CD4-positive, alpha-beta memory T cell (primary cell): ENCODE measurements at regions not wholly inside any gene's neighbourhood (a gene's known extent, or its start where the extent isn't known, plus 50 kb on each side); places are given as distances from the start of the nearest gene placed in this dataset.

Source experiments
- CTCF ChIA-PET: fragments of 350-600 bp; sonication (Branson Sonifier 250); formaldehyde crosslinking; loops from one replicate; lab custom pipeline; 2021; ENCODE audit warnings: inconsistent platforms; ENCODE audit not compliant: partially characterized antibody; lab: Charles Lee
- POLR2A ChIA-PET: fragments of 350-600 bp; sonication (Branson Sonifier 250); formaldehyde crosslinking; loops from one replicate; lab custom pipeline; 2021; ENCODE audit not compliant: partially characterized antibody; lab: Charles Lee
- DNase-seq, 5 donors: peaks; one replicate each; pipeline versions ENCODE4 v3.0.0 to v3.0.0-alpha.2; 2020 to 2022; ENCODE audit warnings: mixed read lengths in 1 of 5
- H3K27ac ChIP-seq: one replicate; pipeline ENCODE4 v1.7.0; 2013; ENCODE audit warnings: low read depth, low read length
- H3K27me3 ChIP-seq: 2 replicates; pipeline ENCODE4 v1.7.0; 2013; ENCODE audit warnings: mild to moderate bottlenecking, low read length, moderate library complexity; ENCODE audit not compliant: insufficient read depth
- H3K36me3 ChIP-seq: 2 replicates; pipeline ENCODE4 v1.7.0; 2013; ENCODE audit warnings: mild to moderate bottlenecking, low read length, moderate library complexity; ENCODE audit not compliant: insufficient read depth
- H3K4me1 ChIP-seq: 2 replicates; pipeline ENCODE4 v1.7.0; 2013; ENCODE audit warnings: mild to moderate bottlenecking, low read length, moderate library complexity; ENCODE audit not compliant: insufficient read depth
- H3K4me3 ChIP-seq, 2 donors: one replicate each; pipeline ENCODE4 v1.7.0; 2013; ENCODE audit warnings: low read length in 2 of 2, mild to moderate bottlenecking in 1 of 2
- H3K9me3 ChIP-seq, 2 donors: one replicate each; pipeline ENCODE4 v1.7.0; 2013; ENCODE audit warnings: low read length in 2 of 2, control low read depth in 1 of 2; ENCODE audit not compliant: control insufficient read depth in 1 of 2
- H3K27ac Mint-ChIP-seq, 7 donors: one replicate each; pipeline ENCODE4 v1.8.0; 2020 to 2021; ENCODE audit warnings: mixed read lengths in 7 of 7, mild to moderate bottlenecking in 6 of 7, inconsistent platforms in 3 of 7, moderate library complexity in 3 of 7
- H3K27me3 Mint-ChIP-seq, 2 donors: one replicate each; pipeline ENCODE4 v1.8.0; 2020 to 2021; ENCODE audit warnings: mixed read lengths in 2 of 2
- H3K36me3 Mint-ChIP-seq, 2 donors: one replicate each; pipeline ENCODE4 v1.8.0; 2020 to 2021; ENCODE audit warnings: mixed read lengths in 2 of 2, inconsistent platforms in 1 of 2, mild to moderate bottlenecking in 1 of 2
- H3K4me1 Mint-ChIP-seq, 4 donors: one replicate each; pipeline ENCODE4 v1.8.0; 2020 to 2021; ENCODE audit warnings: mixed read lengths in 4 of 4, mild to moderate bottlenecking in 1 of 4
- H3K4me3 Mint-ChIP-seq, 8 donors: one replicate each; pipeline ENCODE4 v1.8.0; 2020 to 2021; ENCODE audit warnings: mixed read lengths in 8 of 8, mild to moderate bottlenecking in 7 of 8, moderate library complexity in 6 of 8, inconsistent platforms in 3 of 8
- H3K9me3 Mint-ChIP-seq, 8 donors: one replicate each; pipeline ENCODE4 v1.8.0; 2020 to 2021; ENCODE audit warnings: mixed read lengths in 8 of 8, mild to moderate bottlenecking in 5 of 8, inconsistent platforms in 3 of 8, moderate library complexity in 1 of 8
- intact Hi-C: fragments of 100-400 bp; cut with micrococcal nuclease; formaldehyde crosslinking; loops from one replicate; pipeline ENCODE4 v1.15.1; 2023

- H3K9me3 Mint-ChIP-seq: peaks cover 0 to 12% (median 2%) of the 10 kb centered on the region in 8 donors
- H3K27ac Mint-ChIP-seq: no peak overlapping the region
- DNase-seq: no peak
- Histone ChIP-seq H3K27me3 (no peaks in the 10 kb centered on the region), H3K4me3 (no peak overlapping the region), H3K27ac (no peak overlapping the region), H3K9me3 (no peaks in the 10 kb centered on the region), H3K36me3 (no peaks in the 10 kb centered on the region), H3K4me1 (no peaks in the 10 kb centered on the region)
- ChIA-PET POLR2A (no interaction called here), CTCF (no interaction called here)
- intact Hi-C loops: no loop called here
- H3K4me3 Mint-ChIP-seq: no peak overlapping the region
- peaks cover 8 to 13% of the 10 kb centered on the region in 2 donors for H3K27me3 Mint-ChIP-seq
- H3K4me1 Mint-ChIP-seq: no peaks in the 10 kb centered on the region
- H3K36me3 Mint-ChIP-seq: no peaks in the 10 kb centered on the region
Measured at GRCh38 chr5:159632866-159633265, 283.4 kb upstream of the ADRA1B start.

DNA sequence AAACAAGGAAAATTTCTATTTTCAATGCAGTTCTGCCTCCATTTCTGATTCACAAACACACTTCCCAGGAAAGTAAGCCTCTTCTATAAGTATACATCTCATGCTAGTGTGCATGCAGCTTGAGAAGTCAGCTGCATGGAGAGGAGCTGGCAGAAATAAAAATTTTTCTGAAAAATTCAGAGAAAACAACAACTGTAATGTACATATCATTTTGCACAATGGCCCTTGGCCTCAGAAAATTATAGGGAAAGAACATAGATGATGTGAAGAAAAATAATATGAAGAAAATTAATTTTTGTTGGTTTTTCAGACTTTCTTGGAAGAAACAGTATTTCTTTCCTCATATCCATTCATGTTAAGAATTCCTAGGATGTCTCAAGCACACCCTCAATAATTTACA lies 277.8 kb upstream of the ADRA1B start:
- H3K27ac ChIP-seq: no peak overlapping the region
- no peak overlapping the region for H3K4me3 Mint-ChIP-seq
- intact Hi-C loops: no loop called here
- ChIA-PET POLR2A (no interaction called here), CTCF (no interaction called here)
- H3K4me3 ChIP-seq: no peak overlapping the region
- no peak overlapping the region for H3K27ac Mint-ChIP-seq
- no peaks in the 10 kb centered on the region for H3K9me3 ChIP-seq
- H3K36me3 ChIP-seq: no peaks in the 10 kb centered on the region
- H3K27me3 Mint-ChIP-seq: peaks cover 0 to 6% of the 10 kb centered on the region in 2 donors
- no peaks in the 10 kb centered on the region for H3K36me3 Mint-ChIP-seq
- H3K27me3 ChIP-seq: no peaks in the 10 kb centered on the region
- H3K4me1 Mint-ChIP-seq: no peaks in the 10 kb centered on the region
- no peaks in the 10 kb centered on the region for H3K4me1 ChIP-seq
- H3K9me3 Mint-ChIP-seq: peaks cover 0 to 12% (median 2%) of the 10 kb centered on the region in 8 donors
- DNase-seq: no peak

GRCh38 chr5:159638954-159639559 lies 277.2 kb upstream of the ADRA1B start:
- Mint-ChIP-seq H3K4me3 (no peak overlapping the region), H3K27ac (no peak overlapping the region), H3K36me3 (no peaks in the 10 kb centered on the region), H3K9me3 (peaks cover 0 to 12% (median 1%) of the 10 kb centered on the region in 8 donors), H3K4me1 (no peaks in the 10 kb centered on the region), H3K27me3 (peaks cover 0 to 6% of the 10 kb centered on the region in 2 donors)
- H3K9me3 ChIP-seq: no peaks in the 10 kb centered on the region
- CTCF ChIA-PET: interaction anchor here (0.6 kb wide), 1 partner anchor 345 kb away, joined by 4 read pairs; no protein-coding TSS in a partner anchor
- no peak overlapping the region for H3K4me3 ChIP-seq
- no peaks in the 10 kb centered on the region for H3K4me1 ChIP-seq
- no peak for DNase-seq
- H3K27ac ChIP-seq: no peak overlapping the region
- intact Hi-C loops: no loop called here
- no peaks in the 10 kb centered on the region for H3K27me3 ChIP-seq
- POLR2A ChIA-PET: no interaction called here
- H3K36me3 ChIP-seq: no peaks in the 10 kb centered on the region

DNA sequence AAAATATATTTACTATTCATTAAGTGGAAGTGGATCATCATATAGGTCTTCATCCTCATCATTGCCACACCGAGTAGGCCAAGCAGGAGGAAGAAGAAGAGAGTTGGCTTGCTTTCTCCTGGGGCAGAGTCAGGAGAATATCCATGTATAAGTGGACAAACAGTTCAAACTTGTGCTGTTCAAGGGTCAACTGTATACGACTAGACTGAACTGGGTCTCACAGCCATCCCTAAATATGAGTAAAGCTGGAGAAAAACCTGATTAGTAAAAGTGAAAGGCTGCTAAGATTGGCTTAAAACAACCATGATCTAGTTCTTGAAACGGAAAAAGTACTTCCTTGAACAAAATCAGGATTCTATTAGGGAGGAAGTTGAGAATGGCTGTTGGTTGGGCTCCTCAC lies 276.7 kb upstream of the ADRA1B start:
- H3K27me3 Mint-ChIP-seq: peaks cover 2 to 6% of the 10 kb centered on the region in 2 donors
- Histone ChIP-seq H3K27me3 (no peaks in the 10 kb centered on the region), H3K4me1 (no peaks in the 10 kb centered on the region), H3K4me3 (no peak overlapping the region), H3K27ac (no peak overlapping the region), H3K9me3 (no peaks in the 10 kb centered on the region), H3K36me3 (no peaks in the 10 kb centered on the region)
- no peak for DNase-seq
- no peak overlapping the region for H3K4me3 Mint-ChIP-seq
- H3K4me1 Mint-ChIP-seq: no peaks in the 10 kb centered on the region
- CTCF ChIA-PET: interaction anchor here (0.6 to 1.0 kb wide), 2 partner anchors 163 to 345 kb away, joined by 4 read pairs; no protein-coding TSS in a partner anchor
- no peak overlapping the region for H3K27ac Mint-ChIP-seq
- H3K36me3 Mint-ChIP-seq: no peaks in the 10 kb centered on the region
- peaks cover 0 to 12% (median 1%) of the 10 kb centered on the region in 8 donors for H3K9me3 Mint-ChIP-seq
- intact Hi-C loops: no loop called here
- POLR2A ChIA-PET: no interaction called here

DNA sequence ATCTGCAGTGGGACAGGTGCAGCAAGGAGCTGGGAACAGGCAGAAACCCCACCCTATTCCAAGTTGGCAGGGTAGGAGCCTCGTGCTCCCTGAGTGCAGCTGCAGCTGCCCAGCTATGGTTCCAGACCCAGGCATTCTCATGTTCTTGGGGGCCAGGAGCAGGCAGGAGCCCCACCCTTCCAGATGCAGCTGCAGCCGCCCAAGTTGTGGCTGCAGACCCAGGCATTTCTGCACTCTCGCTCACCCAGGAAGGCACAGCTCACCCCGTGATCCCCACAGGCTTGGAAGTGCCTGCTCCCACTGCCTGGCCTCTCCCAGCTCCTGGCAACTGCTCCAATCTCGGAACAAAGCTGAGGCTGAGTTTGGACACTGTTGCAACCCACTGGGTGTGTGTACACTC lies 275.8 kb upstream of the ADRA1B start:
- Mint-ChIP-seq H3K27me3 (peaks cover 2% of the 10 kb centered on the region in 2 donors), H3K9me3 (peaks cover 0 to 12% (median 0%) of the 10 kb centered on the region in 8 donors), H3K4me3 (no peak overlapping the region), H3K36me3 (no peaks in the 10 kb centered on the region), H3K27ac (no peak overlapping the region), H3K4me1 (no peaks in the 10 kb centered on the region)
- H3K27me3 ChIP-seq: no peaks in the 10 kb centered on the region
- intact Hi-C loops: no loop called here
- H3K27ac ChIP-seq: no peak overlapping the region
- H3K4me3 ChIP-seq: no peak overlapping the region
- H3K36me3 ChIP-seq: no peaks in the 10 kb centered on the region
- POLR2A ChIA-PET: no interaction called here
- no peaks in the 10 kb centered on the region for H3K4me1 ChIP-seq
- CTCF ChIA-PET: interaction anchor here (1.0 kb wide), 1 partner anchor 163 kb away, joined by 4 read pairs; no protein-coding TSS in a partner anchor
- DNase-seq: no peak
- no peaks in the 10 kb centered on the region for H3K9me3 ChIP-seq

DNA sequence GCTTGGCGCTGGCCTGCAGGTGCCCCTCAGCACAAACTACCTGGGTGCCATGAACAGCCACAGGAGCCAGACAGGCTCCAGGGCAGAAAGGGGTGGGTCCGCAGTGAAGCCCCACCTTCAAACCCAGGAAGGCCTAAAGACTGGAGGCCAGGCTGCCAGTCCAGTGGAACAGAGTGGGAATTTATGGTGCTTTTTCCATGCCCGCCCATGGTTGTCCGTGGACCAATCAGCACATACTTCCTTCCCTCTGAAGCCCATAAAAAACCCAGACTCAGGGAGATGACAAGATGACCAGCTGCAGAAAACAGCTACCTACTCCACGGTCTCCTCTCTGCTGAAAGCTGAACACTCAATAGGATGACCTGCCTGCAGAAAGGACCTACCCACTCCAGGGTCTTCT lies 275.4 kb upstream of the ADRA1B start:
- no peaks in the 10 kb centered on the region for H3K4me1 Mint-ChIP-seq
- H3K4me3 Mint-ChIP-seq: no peak overlapping the region
- H3K36me3 Mint-ChIP-seq: no peaks in the 10 kb centered on the region
- CTCF ChIA-PET: interaction anchor here (1.3 kb wide), 1 partner anchor 20 kb away, joined by 3 read pairs; no protein-coding TSS in a partner anchor
- DNase-seq: no peak
- Histone ChIP-seq H3K27ac (no peak overlapping the region), H3K4me3 (no peak overlapping the region), H3K27me3 (no peaks in the 10 kb centered on the region), H3K4me1 (no peaks in the 10 kb centered on the region), H3K9me3 (no peaks in the 10 kb centered on the region), H3K36me3 (no peaks in the 10 kb centered on the region)
- no peak overlapping the region for H3K27ac Mint-ChIP-seq
- peaks cover 0 to 10% (median 0%) of the 10 kb centered on the region in 8 donors for H3K9me3 Mint-ChIP-seq
- peaks cover 1 to 2% of the 10 kb centered on the region in 2 donors for H3K27me3 Mint-ChIP-seq
- intact Hi-C loops: no loop called here
- POLR2A ChIA-PET: no interaction called here

DNA sequence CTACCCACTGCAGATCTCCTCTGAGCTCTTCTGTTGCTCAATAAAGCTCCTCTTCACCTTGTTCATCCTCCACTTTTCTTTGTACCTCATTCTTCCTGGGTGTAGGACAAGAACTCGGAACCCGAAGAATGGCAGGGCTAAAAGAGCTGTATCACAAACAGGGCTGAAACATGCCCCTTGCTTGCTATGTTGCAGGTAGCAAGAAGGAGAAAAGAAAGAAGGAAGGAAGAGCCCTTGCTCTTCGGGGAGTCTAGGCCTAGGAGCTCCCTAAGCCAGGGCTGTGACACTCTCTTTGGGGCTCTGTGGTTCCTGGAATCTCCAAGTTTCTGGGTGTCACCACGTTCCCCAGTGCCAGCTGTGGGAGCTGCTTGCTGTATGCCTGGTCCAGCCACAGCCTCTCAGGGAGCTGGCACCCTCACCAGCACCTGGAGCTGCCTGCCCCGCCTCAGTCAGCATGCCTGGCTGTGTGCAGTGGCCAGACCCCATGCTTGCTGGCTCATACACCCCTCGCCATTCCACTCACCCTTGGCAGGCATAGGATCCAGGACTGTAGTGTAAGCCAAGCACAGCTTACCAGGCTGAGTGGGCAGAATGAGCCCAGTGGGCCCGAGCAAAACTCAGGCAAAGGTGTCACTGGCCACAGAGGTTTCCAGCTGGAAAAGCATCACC lies 274.8 kb upstream of the ADRA1B start:
- intact Hi-C loops: no loop called here
- H3K27ac ChIP-seq: no peak overlapping the region
- no peaks in the 10 kb centered on the region for H3K4me1 Mint-ChIP-seq
- no peaks in the 10 kb centered on the region for H3K4me1 ChIP-seq
- H3K9me3 ChIP-seq: no peaks in the 10 kb centered on the region
- no peak overlapping the region for H3K4me3 ChIP-seq
- H3K27me3 ChIP-seq: no peaks in the 10 kb centered on the region
- CTCF ChIA-PET: interaction anchor here (1.3 kb wide), 1 partner anchor 19 kb away, joined by 3 read pairs; no protein-coding TSS in a partner anchor
- H3K9me3 Mint-ChIP-seq: peaks cover 0 to 10% (median 0%) of the 10 kb centered on the region in 8 donors
- no peaks in the 10 kb centered on the region for H3K36me3 Mint-ChIP-seq
- H3K27ac Mint-ChIP-seq: no peak overlapping the region
- H3K4me3 Mint-ChIP-seq: no peak overlapping the region
- POLR2A ChIA-PET: no interaction called here
- H3K36me3 ChIP-seq: no peaks in the 10 kb centered on the region
- no peak for DNase-seq
- H3K27me3 Mint-ChIP-seq: peaks cover 3 to 4% of the 10 kb centered on the region in 2 donors
